ENCODE measurements at regions not wholly inside any gene's neighbourhood (a gene's known extent, or its start where the extent isn't known, plus 50 kb on each side); places are given as distances from the start of the nearest gene placed in this dataset.

DNA sequence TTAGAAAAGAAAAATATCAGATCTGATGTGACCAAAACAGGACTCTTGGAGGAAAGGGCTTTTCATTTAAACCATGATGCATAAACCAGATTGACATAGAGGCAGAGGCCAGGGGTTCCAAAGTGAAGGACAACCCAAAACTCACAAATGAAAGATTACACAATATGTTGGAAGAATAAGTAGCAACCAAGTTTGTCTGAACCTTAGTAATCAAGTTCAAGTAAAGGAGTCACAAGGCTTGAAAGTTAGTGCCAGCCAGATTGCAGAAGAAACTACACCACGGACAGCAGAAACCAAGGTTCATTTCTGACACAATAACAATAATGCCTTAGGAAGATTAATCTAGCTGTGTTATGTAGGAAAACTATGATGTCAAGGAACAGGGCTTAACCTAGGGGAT lies 124.6 kb downstream of the ZC3H11B start (continued):
- TF ChIP-seq GLI4 (tag by site-specific recombination; IDR thresholded peaks at IDR 0.05) (no peak), ZNF571 (tag by site-specific recombination; IDR thresholded peaks at IDR 0.05) (no peak), ZNF157 (tag by site-specific recombination; IDR thresholded peaks at IDR 0.05) (no peak), INSM2 (tag by site-specific recombination; IDR thresholded peaks at IDR 0.05) (no peak), SP2 (tag by site-specific recombination; IDR thresholded peaks at IDR 0.05) (no peak), HOXC10 (CRISPR knock-in tag; IDR thresholded peaks at IDR 0.05) (no peak), ZNF23 (tag by site-specific recombination; IDR thresholded peaks at IDR 0.05; ENCODE audit: borderline replicate concordance) (no peak), ZNF585B (tag by site-specific recombination; IDR thresholded peaks at IDR 0.05) (no peak)

DNA sequence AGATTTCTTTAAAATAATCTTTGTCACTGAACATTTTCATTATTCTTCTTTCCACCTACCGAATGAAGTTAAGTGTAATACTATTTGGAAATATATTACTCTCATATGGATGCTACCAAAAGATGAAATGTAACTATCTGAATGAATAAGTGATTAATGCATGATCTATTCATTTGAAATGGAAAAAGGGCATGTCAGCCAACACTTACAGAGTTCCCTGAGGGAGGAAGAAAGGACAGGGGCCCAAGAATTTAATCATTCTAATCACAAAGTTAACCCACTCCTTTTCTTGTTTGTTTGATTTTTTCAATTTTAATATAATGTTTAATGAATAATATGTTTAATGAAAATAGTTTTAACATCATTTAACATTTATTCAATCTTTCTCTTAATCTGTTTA lies 129.4 kb downstream of the ZC3H11B start:
- Histone ChIP-seq H3K27ac (ENCODE audit: extremely low read depth, low read depth, low read length) (no peak overlapping the region), H3K9me3 (ENCODE audit: control insufficient read depth, insufficient read depth, low read depth, low read length) (no peaks in the 10 kb centered on the region), H3K36me3 (ENCODE audit: control insufficient read depth in 2 of 2, insufficient read depth in 1 of 2, low read length in 2 of 2) (no peaks in the 10 kb centered on the region), H3K4me1 (ENCODE audit: control insufficient read depth, insufficient read depth, low read length) (no peaks in the 10 kb centered on the region), H3K4me3 (ENCODE audit: low read depth, low read length) (no peak overlapping the region)
- ChIA-PET CTCF (no interaction called here), POLR2A (no interaction called here)
- TF ChIP-seq ZFP37 (tag by site-specific recombination; IDR thresholded peaks at IDR 0.05) (no peak), ZNF433 (tag by site-specific recombination; IDR thresholded peaks at IDR 0.05; ENCODE audit: low read depth) (no peak), BCL11B (tag by site-specific recombination; IDR thresholded peaks at IDR 0.05; ENCODE audit: low read depth) (no peak), ZNF140 (tag by site-specific recombination; IDR thresholded peaks at IDR 0.05) (no peak), ZBTB11 (tag by site-specific recombination; conservative IDR thresholded peaks at IDR 0.05; ENCODE audit: low read depth) (no peak), ZFP3 (tag by site-specific recombination; IDR thresholded peaks at IDR 0.05; ENCODE audit: low read depth) (no peak), ZNF146 (tag by site-specific recombination; IDR thresholded peaks at IDR 0.05) (no peak), KLF16 (tag by site-specific recombination; IDR thresholded peaks at IDR 0.05) (no peak), SCRT1 (tag by site-specific recombination; IDR thresholded peaks at IDR 0.05; ENCODE audit: borderline replicate concordance) (no peak)

- Histone ChIP-seq H3K4me1 (ENCODE audit: control insufficient read depth, insufficient read depth, low read length) (no peaks in the 10 kb centered on the region), H3K36me3 (ENCODE audit: control insufficient read depth in 2 of 2, insufficient read depth in 1 of 2, low read length in 2 of 2) (no peaks in the 10 kb centered on the region)
- CTCF ChIA-PET = interaction anchor here (0.7 kb wide), 1 partner anchor 555 kb away, joined by 3 read pairs; no protein-coding TSS in a partner anchor
- TF ChIP-seq, protein P1, sequence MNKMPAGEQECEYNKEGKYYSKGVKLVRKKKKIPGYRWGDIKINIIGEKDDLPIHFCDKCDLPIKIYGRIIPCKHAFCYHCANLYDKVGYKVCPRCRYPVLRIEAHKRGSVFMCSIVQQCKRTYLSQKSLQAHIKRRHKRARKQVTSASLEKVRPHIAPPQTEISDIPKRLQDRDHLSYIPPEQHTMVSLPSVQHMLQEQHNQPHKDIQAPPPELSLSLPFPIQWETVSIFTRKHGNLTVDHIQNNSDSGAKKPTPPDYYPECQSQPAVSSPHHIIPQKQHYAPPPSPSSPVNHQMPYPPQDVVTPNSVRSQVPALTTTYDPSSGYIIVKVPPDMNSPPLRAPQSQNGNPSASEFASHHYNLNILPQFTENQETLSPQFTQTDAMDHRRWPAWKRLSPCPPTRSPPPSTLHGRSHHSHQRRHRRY (tag by site-specific recombination; IDR thresholded peaks at IDR 0.05) = no peak
- TF ChIP-seq, protein P2, sequence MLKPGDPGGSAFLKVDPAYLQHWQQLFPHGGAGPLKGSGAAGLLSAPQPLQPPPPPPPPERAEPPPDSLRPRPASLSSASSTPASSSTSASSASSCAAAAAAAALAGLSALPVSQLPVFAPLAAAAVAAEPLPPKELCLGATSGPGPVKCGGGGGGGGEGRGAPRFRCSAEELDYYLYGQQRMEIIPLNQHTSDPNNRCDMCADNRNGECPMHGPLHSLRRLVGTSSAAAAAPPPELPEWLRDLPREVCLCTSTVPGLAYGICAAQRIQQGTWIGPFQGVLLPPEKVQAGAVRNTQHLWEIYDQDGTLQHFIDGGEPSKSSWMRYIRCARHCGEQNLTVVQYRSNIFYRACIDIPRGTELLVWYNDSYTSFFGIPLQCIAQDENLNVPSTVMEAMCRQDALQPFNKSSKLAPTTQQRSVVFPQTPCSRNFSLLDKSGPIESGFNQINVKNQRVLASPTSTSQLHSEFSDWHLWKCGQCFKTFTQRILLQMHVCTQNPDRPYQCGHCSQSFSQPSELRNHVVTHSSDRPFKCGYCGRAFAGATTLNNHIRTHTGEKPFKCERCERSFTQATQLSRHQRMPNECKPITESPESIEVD (tag by site-specific recombination; IDR thresholded peaks at IDR 0.05) = no peak
- TF ChIP-seq MZF1 (tag by site-specific recombination; IDR thresholded peaks at IDR 0.05; ENCODE audit: borderline replicate concordance) (no peak), PBX3 (CRISPR knock-in tag; IDR thresholded peaks at IDR 0.05) (no peak), ZNF670 (tag by site-specific recombination; IDR thresholded peaks at IDR 0.05; ENCODE audit: low read depth) (no peak), ZFP3 (tag by site-specific recombination; IDR thresholded peaks at IDR 0.05; ENCODE audit: low read depth) (no peak), ZNF341 (tag by site-specific recombination; IDR thresholded peaks at IDR 0.05; ENCODE audit: low read depth) (no peak), RBAK (tag by site-specific recombination; IDR thresholded peaks at IDR 0.05) (no peak), ZNF777 (tag by site-specific recombination; IDR thresholded peaks at IDR 0.05; ENCODE audit: borderline replicate concordance) (no peak), ZNF140 (tag by site-specific recombination; IDR thresholded peaks at IDR 0.05) (no peak), ZNF19 (tag by site-specific recombination; IDR thresholded peaks at IDR 0.05; ENCODE audit: low read depth) (no peak)
These were observed 132.9 kb downstream of the ZC3H11B start for GRCh38 chr1:219480011-219480410.

More at GRCh38 chr1:219480011-219480410, 132.9 kb downstream of the ZC3H11B start:
- no peak overlapping the region for H3K4me3 ChIP-seq (ENCODE audit: low read depth, low read length)
- no peaks in the 10 kb centered on the region for H3K9me3 ChIP-seq (ENCODE audit: control insufficient read depth, insufficient read depth, low read depth, low read length)
- no peak overlapping the region for H3K27ac ChIP-seq (ENCODE audit: extremely low read depth, low read depth, low read length)
- POLR2A ChIA-PET = no interaction called here
